GM12873 (cell line): ENCODE measurements at regions not wholly inside any gene's neighbourhood (a gene's known extent, or its start where the extent isn't known, plus 50 kb on each side); places are given as distances from the start of the nearest gene placed in this dataset.

Source experiments
- CTCF ChIP-seq: IDR thresholded peaks from 2 replicates; pipeline ENCODE4 v1.5.1; 2012; ENCODE audit warnings: low read depth, mild to moderate bottlenecking, moderate library complexity, low read length, control low read depth; ENCODE audit not compliant: insufficient read depth; ENCODE audit errors: missing control alignments

DNA sequence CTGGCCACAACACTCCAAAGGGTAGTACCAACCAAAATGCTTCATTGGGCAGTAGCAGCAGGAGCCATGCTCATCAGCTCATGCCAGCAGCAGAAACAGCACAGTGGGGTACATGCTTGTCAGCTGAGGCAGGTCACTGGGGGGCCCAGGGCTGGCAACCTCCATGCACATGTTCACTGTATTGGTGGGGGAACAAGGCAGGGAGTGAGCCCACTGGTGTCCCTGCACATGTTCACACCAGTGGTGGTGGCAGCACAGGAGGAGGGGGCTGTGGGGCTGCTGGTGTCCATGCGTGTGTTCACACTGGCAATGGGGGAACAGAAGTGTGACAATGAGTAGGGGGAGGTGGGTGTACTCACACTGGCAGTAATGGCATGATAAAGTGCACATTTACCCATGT, 254.3 kb upstream of the KIF2A start:
- no peak for TF ChIP-seq CTCF

DNA sequence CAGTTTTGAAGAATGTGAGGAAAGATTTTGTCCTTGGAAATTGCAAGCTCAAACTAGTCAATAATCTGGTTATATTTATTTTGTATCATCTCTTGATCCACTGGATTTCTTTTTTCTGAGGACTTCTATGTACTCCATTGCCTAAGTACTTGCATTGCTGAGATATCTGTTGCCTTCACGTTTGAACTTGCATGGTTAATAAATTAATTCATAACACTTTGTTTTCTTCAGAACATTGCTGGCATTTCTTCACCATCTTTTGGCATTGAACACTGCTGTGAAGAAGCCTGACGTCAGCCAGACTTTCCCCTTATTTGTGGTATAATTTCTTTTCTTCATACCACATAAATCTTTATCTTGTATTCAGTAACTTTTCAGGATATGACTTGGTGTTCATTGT, 246.0 kb upstream of the KIF2A start:
- TF ChIP-seq CTCF, result no peak

DNA sequence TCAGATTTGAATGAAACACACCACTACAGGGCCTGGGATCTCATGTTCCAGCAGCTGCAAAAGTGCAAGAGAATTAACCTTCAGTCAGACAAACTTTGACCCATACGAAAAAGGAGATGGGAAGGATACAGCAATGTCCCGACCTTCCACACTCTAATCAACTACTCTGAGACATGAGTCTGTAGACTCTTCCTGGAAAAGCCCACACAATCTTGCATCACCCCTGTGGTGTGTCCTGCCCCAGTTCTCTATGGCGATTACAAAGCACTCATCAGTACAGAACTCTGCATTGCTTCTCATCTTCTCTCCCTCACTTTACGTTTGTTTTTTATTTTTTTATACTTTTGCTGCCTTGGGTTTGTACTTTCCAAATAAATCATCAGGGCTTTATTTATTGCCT, 241.0 kb upstream of the KIF2A start:
- TF ChIP-seq CTCF, result no peak

GRCh38 chr5:62066761-62067277, 239.2 kb upstream of the KIF2A start:
- no peak for TF ChIP-seq CTCF

- TF ChIP-seq CTCF, result no peak
These were observed 237.5 kb upstream of the KIF2A start for GRCh38 chr5:62068554-62068953.

- no peak for TF ChIP-seq CTCF
These were observed 228.6 kb upstream of the KIF2A start for GRCh38 chr5:62077387-62077786.

DNA sequence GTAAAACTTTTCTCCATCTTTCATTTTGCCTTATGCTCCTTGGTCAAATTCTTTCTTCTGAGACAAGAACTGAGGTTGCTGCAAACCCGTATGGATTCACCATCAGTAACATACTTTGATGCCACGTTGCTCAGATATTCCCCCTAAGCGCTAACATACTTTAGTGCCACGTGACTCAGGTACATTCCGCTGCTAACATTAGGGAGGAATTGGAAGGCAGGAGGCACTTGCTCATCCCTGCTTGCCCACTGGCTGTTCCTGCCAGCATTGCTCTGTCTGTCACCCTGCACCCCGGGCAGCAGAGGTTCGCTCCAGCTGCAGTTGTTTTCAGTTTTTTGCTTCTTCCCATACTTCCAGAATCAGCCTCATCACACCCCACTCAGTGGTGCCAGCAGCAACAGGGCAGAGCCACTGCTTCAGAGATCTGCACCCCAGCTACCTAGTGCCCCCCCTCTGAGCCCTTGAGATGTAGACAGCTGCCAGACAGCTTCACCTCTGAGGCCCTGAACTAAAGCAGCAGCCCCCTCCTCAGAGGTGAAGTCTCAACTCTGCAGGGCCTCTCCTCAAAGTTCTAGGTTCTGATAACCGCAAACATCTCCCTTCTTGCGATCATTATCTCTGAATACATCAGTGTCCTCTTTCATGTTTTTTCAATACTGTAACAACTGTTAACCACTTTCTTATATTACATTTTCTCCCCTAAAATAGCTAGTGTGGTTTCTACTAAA, 228.0 kb upstream of the KIF2A start:
- TF ChIP-seq CTCF, result no peak
